Activated naive CD4-positive, alpha-beta T cell treated with anti-CD3 and anti-CD28 coated beads, Interleukin-2, amount 50 U/mL, for 24 hours (primary cell): ENCODE measurements at regions not wholly inside any gene's neighbourhood (a gene's known extent, or its start where the extent isn't known, plus 50 kb on each side); places are given as distances from the start of the nearest gene placed in this dataset.
"Not testable (repeated sequence)": the region's sequence is repeated elsewhere in the genome, so short reads cannot be mapped to it uniquely, and the experiment has no call there.

ENCODE experiments used
- H3K27ac Mint-ChIP-seq: one replicate; pipeline ENCODE4 v1.8.0; 2021; ENCODE audit warnings: mild to moderate bottlenecking, mixed read lengths
- H3K27me3 Mint-ChIP-seq: one replicate; pipeline ENCODE4 v1.8.0; 2021; ENCODE audit warnings: mixed read lengths
- H3K36me3 Mint-ChIP-seq: one replicate; pipeline ENCODE4 v1.8.0; 2021; ENCODE audit warnings: mixed read lengths
- H3K4me1 Mint-ChIP-seq: one replicate; pipeline ENCODE4 v1.8.0; 2021; ENCODE audit warnings: mixed read lengths
- H3K4me3 Mint-ChIP-seq: one replicate; pipeline ENCODE4 v1.8.0; 2021; ENCODE audit warnings: mild to moderate bottlenecking, mixed read lengths
- H3K9me3 Mint-ChIP-seq: one replicate; pipeline ENCODE4 v1.8.0; 2021; ENCODE audit warnings: mixed read lengths

DNA sequence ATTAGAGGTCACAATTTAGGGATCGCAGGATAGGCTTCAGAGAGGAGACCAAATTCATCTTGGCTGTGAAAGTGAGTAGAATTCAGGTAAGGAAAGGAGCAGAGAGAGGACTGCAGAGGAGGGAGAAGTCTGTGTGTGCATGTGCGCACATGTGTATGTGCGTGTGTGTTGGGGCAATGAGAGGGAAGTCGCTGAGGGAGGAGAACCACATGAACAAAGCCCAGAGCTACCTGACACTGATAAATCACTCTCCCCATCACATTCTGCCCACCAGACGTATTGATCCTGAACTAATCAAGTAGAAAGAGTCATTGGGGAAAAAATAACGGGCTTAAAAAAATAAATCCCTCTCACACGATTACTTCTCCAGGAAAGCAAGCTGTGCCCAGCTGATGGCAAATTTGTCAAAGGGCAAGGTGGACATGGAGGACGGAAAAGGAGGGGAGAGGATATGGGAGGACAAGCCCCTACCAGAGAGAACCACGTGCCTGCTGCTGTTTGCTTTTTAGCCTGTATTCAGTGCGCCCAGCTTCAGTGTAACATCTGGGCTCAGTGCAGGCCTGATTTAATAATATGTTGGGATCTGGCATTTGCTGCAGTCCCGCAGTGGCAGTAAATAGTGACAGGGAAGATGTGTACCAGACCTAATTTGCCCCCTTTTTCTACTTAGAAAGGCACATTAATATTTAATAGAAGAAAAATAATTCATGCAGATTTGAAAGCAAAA is 307.5 kb downstream of the C1D start:
- H3K4me3 Mint-ChIP-seq: no peak overlapping the region
- H3K27ac Mint-ChIP-seq: no peak overlapping the region
- H3K4me1 Mint-ChIP-seq: no peaks in the 10 kb centered on the region
- no peaks in the 10 kb centered on the region for H3K36me3 Mint-ChIP-seq
- H3K9me3 Mint-ChIP-seq: no peaks in the 10 kb centered on the region
- H3K27me3 Mint-ChIP-seq: peaks cover 2% of the 10 kb centered on the region

DNA sequence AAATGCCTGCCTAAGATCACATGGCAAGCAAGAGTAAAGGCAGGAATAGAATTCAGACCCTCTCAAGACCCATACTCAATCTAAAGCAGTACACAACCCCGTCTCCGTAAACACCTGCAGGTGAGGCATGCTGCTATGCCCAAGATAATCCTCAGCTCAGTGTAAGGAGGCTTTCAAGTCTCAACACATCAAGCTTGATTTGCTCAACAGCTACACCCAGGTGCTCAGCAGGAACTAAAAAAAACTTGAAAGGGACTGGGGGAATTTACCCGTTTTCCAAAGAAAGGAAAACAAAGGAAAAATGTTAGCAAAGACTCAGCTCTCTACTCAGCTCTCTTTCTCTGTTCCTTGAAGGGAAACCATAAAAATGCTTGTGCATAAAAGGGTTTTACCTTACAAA is 301.8 kb downstream of the C1D start:
- Mint-ChIP-seq H3K27me3 (peaks cover 2% of the 10 kb centered on the region), H3K4me1 (no peaks in the 10 kb centered on the region), H3K9me3 (no peaks in the 10 kb centered on the region), H3K36me3 (no peaks in the 10 kb centered on the region), H3K4me3 (no peak overlapping the region), H3K27ac (no peak overlapping the region)

DNA sequence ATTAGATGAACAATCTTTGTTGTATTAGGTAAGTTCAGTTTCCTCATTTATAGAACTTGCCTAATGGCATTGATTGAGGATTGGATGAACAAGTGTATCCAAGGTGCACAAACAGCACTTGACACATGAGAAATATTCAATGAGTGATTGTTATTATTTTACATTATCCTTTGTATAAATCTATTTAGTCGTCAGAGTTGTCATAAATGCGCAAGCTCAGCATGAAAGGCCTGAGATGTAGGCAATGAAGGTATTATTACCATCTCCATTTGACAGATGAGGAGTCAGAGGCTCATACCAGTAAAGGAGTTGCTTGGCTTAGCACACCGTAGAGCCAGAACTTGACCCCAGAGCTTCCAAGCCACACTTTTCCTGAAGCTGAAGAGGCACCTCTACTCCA is 291.4 kb downstream of the C1D start:
- no peaks in the 10 kb centered on the region for H3K36me3 Mint-ChIP-seq
- H3K4me3 Mint-ChIP-seq: no peak overlapping the region
- H3K27ac Mint-ChIP-seq: no peak overlapping the region
- no peaks in the 10 kb centered on the region for H3K4me1 Mint-ChIP-seq
- no peaks in the 10 kb centered on the region for H3K9me3 Mint-ChIP-seq
- peaks cover 5% of the 10 kb centered on the region for H3K27me3 Mint-ChIP-seq

DNA sequence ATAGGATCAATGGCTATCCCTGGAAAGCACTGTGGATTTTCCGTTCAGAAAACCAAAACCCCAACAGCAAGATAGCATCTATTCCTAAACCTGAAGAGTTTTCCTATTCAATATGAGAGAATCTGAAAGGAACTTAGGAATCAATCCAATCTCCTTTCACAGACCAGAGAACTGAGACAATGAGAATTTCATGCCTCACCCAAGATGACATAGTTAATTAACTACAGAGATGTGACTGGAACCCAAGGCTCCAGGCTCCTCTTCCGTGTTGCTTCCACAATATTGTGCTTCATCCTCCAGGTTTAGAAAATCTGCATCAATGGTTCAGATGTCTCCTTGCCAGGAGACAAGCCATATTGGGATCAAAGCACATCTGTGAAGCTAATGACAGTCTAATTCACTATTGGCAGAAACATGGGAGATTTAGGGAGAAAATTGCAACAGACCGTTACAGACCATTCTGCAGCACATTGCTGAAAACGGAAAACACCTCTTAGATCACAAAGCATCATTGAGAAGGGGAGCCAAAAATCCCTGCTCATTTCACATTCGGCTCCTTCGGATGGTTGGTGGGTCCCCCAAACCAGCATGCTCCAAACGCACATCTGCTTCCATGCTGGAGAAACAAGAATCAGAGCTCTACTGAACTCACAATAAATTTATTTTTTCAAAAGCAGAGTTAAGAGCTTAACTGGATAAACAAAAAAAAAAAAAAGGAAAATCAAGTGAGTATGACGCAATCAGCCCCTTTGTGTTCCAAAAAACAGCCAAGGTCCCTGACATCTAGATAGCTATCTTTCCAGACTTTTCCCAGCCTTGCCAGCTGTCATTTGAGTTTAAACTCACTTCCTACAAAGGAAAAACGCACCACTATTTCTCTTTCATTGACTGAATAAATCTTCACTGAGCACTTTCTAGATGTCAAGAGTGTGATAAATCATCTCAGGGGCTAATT is 290.3 kb downstream of the C1D start:
- Mint-ChIP-seq H3K27me3 (peaks cover 4% of the 10 kb centered on the region), H3K4me1 (no peaks in the 10 kb centered on the region), H3K27ac (no peak overlapping the region), H3K9me3 (no peaks in the 10 kb centered on the region), H3K4me3 (no peak overlapping the region), H3K36me3 (no peaks in the 10 kb centered on the region)

DNA sequence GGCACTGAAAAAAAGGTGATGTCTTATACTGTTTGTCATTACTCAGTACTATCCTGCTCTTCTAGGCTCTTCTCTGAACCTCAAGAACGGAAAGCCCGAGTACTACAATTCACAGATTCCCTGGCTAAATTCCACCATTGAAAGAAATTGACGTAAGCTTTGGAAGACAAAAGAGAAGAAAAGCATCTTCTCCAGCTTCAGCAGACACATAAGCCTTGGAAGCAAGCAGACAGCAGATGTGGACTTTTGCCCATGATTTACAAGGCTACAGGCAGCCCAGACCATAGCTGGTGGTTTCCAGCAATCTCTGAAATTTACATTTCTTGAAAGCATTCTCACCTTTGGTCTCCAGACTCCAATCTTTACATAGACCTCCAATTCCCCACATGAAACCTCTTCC is 289.0 kb downstream of the C1D start:
- Mint-ChIP-seq H3K27ac (no peak overlapping the region), H3K36me3 (no peaks in the 10 kb centered on the region), H3K4me1 (no peaks in the 10 kb centered on the region), H3K27me3 (peaks cover 2% of the 10 kb centered on the region), H3K4me3 (no peak overlapping the region), H3K9me3 (no peaks in the 10 kb centered on the region)

DNA sequence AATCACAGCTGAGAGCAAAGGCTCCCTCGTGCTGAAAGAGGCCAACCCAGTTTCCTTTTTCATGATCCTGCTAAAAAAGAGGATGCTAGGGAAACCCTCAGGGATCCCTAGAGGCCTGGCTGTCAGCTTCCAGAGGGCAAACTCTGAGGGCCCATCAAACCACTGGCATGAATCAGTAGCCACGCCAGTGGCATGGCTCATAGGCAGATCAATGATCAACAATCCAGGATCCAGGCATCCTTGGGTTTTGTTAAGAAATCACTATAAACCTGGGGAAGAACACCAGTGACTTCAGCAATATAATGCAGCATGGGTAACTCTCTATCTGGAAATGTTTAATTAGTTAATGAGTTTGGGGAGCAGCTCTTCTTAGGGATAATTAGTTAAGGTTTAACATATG is 286.5 kb downstream of the C1D start:
- H3K4me3 Mint-ChIP-seq: no peak overlapping the region
- no peaks in the 10 kb centered on the region for H3K9me3 Mint-ChIP-seq
- H3K27ac Mint-ChIP-seq: no peak overlapping the region
- H3K4me1 Mint-ChIP-seq: no peaks in the 10 kb centered on the region
- no peaks in the 10 kb centered on the region for H3K36me3 Mint-ChIP-seq
- peaks cover 6% of the 10 kb centered on the region for H3K27me3 Mint-ChIP-seq

DNA sequence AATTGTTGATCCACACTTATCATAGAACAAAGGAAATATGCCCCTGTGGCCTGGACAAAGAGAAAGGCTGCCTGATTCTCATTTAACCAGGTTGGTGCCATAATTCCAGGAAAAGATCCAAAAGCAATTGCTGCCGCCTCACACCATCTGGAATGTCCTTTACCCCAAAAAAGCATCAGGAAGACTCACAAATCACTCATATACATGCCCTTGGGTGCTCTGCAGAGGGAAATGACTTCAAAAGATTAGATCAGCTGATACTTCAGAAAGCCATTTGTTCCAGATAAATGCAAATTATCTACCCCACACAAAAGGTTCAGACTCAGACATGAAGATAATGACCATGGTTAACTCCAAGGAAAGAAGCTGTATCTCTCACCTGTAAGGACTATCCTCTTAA is 285.8 kb downstream of the C1D start:
- Mint-ChIP-seq H3K9me3 (no peaks in the 10 kb centered on the region), H3K27me3 (peaks cover 6% of the 10 kb centered on the region), H3K27ac (no peak overlapping the region), H3K4me3 (no peak overlapping the region), H3K4me1 (no peaks in the 10 kb centered on the region), H3K36me3 (no peaks in the 10 kb centered on the region)

DNA sequence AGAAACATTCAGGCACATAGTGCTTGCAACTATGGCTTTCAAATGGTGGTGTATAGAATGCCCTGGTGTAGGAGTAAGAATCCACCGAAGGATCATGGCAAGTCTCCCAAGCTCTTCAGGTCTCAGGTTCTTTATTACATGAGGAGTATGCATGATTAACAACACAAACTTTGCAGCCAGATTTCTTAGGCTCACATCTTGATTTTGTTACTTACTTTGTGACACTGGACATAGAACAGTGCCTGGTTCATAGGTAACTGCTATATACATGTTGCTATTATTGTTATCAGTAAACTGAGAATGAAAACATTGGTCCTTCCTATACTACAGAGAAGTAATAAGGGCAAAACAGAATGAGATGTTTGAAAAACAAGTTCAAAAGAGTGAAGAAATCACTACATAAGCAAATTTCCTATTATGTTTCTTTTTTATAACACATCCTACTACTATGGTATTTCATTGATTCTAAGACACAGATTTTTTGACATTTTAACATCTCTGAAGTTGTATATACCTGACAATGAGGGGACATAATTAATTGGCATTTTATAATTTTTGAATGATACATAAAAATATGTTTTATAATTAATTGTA is 284.9 kb downstream of the C1D start:
- H3K9me3 Mint-ChIP-seq: no peaks in the 10 kb centered on the region
- H3K27ac Mint-ChIP-seq: no peak overlapping the region
- no peak overlapping the region for H3K4me3 Mint-ChIP-seq
- H3K4me1 Mint-ChIP-seq: no peaks in the 10 kb centered on the region
- no peaks in the 10 kb centered on the region for H3K36me3 Mint-ChIP-seq
- H3K27me3 Mint-ChIP-seq: peaks cover 6% of the 10 kb centered on the region

DNA sequence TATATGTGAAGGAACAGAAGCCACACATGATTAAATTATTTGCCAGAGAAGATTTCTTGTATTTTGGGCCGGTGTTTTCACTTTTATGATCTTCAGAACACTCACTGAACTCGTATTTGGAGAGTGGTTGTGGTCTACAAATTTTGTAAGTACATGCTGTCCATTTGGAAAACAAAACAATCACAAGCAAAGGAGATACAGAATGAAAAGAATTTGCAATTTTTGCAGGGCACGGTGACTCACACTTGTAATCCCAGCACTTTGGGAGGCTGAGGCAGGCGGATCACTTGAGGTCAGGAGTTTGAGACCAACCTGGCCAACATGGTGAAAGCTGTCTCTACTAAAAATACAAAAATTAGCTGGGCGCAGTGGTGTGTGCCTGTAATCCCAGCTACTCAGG is 282.0 kb downstream of the C1D start:
- H3K27me3 Mint-ChIP-seq, H3K4me1 Mint-ChIP-seq, H3K9me3 Mint-ChIP-seq, H3K4me3 Mint-ChIP-seq, H3K27ac Mint-ChIP-seq, H3K36me3 Mint-ChIP-seq: not testable (repeated sequence)

DNA sequence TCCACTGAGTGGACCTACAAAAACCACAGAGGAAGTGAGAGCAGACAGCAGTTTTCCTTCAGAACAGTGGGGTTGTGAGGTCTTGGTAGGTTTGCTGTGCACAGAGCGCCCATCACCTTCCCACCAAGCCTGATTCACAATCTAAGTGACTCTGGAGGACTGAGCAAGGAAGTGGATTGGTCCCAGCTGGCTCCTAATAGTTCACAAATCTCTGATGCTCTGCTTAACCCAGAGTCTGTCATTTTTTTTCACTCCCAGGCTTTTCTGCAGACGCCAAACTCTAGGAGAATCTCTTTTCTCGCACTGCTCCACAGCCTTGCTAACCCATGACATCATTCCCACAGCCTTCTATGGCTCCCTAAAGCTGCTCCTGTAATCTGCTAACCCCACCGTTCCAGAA is 280.4 kb downstream of the C1D start:
- Mint-ChIP-seq H3K36me3 (no peaks in the 10 kb centered on the region), H3K4me1 (no peaks in the 10 kb centered on the region), H3K27me3 (peaks cover 5% of the 10 kb centered on the region)

DNA sequence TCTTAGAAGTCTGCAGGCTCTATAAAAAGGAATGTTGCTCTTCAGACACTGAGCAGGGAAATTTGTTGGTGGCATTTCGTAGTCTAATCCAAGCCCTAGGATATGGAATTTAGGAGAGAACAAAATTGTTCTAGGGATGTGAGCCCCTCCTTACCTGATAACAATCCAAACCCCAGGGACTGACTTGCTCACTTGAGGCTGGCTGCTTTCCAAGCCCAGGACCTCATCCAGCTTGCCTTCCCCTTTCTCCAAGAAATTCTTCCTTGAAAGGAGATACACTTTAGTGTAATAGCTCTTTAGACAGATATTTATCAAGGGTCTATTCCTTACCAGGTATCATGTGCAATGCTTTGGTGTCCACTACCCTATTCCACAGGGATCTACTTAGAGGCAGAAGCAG is 279.8 kb downstream of the C1D start:
- Mint-ChIP-seq H3K36me3 (no peaks in the 10 kb centered on the region), H3K27ac (no peak overlapping the region), H3K9me3 (no peaks in the 10 kb centered on the region), H3K27me3 (peaks cover 5% of the 10 kb centered on the region), H3K4me1 (no peaks in the 10 kb centered on the region), H3K4me3 (no peak overlapping the region)

More for the DNA sequence above, 280.4 kb downstream of the C1D start:
- no peak overlapping the region for H3K4me3 Mint-ChIP-seq
- no peaks in the 10 kb centered on the region for H3K9me3 Mint-ChIP-seq
- H3K27ac Mint-ChIP-seq: no peak overlapping the region

DNA sequence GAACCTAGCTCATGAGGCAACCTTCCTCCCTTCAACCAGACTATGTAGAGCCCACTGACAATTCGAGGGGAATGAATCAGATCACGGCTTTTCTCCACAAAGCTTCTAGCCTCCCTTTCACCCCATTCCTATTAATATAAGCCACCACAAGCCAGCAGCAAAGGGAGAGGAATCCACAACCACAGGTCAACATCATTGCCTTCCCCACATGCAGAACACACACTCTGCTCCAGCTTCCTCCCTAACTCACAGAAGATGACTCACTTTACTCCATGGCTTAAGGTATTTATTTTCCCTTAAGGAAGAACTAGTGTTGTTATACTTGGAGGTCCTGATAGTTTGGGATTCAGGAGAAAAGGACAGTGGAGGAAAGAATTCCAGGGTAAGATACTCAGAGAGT is 272.2 kb downstream of the C1D start:
- no peaks in the 10 kb centered on the region for H3K4me1 Mint-ChIP-seq
- H3K27me3 Mint-ChIP-seq: no peaks in the 10 kb centered on the region
- no peak overlapping the region for H3K4me3 Mint-ChIP-seq
- no peak overlapping the region for H3K27ac Mint-ChIP-seq
- no peaks in the 10 kb centered on the region for H3K9me3 Mint-ChIP-seq
- no peaks in the 10 kb centered on the region for H3K36me3 Mint-ChIP-seq

DNA sequence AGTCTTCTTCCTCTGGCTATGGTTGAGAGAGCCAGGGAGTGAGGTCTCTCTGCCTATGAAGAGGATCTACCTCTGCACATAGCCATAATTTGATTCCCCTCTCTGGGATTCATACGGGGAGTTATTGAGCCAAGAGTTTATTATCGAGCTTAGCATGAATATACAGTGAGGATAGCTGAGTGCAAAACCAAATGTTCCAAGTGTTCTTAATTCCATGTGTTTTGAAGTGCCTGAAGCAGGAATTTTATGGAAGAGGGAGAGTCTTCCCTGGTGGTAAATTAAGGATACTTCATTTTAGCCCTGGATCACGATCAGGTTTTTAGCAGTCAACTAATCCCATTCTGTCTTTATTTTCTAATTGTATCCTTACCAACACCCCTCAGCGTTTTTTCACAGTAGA is 270.6 kb downstream of the C1D start:
- Mint-ChIP-seq H3K27me3 (peaks cover 1% of the 10 kb centered on the region), H3K4me1 (no peaks in the 10 kb centered on the region), H3K9me3 (no peaks in the 10 kb centered on the region), H3K27ac (no peak overlapping the region), H3K36me3 (no peaks in the 10 kb centered on the region), H3K4me3 (no peak overlapping the region)

DNA sequence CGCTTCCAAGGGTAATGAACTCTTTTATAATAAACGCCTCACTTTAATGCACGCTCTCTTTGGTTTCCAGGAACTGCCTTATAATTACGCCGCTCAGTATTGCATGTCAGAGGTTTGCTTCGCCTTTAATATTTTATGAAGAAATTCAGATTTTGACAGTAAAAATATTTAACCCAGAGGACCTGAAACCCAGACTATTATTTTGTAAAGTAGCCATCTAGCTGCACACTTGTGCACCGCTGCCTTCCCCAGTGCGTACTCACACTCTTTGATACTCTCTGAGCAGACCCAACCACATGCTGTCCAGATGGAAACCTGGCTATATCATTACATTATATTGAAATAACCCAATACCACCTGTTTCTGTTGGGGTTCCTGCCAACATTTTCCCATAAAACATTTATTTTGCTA is 270.1 kb downstream of the C1D start:
- Mint-ChIP-seq H3K36me3 (no peaks in the 10 kb centered on the region), H3K27ac (no peak overlapping the region), H3K27me3 (peaks cover 4% of the 10 kb centered on the region), H3K9me3 (no peaks in the 10 kb centered on the region), H3K4me1 (no peaks in the 10 kb centered on the region), H3K4me3 (no peak overlapping the region)

DNA sequence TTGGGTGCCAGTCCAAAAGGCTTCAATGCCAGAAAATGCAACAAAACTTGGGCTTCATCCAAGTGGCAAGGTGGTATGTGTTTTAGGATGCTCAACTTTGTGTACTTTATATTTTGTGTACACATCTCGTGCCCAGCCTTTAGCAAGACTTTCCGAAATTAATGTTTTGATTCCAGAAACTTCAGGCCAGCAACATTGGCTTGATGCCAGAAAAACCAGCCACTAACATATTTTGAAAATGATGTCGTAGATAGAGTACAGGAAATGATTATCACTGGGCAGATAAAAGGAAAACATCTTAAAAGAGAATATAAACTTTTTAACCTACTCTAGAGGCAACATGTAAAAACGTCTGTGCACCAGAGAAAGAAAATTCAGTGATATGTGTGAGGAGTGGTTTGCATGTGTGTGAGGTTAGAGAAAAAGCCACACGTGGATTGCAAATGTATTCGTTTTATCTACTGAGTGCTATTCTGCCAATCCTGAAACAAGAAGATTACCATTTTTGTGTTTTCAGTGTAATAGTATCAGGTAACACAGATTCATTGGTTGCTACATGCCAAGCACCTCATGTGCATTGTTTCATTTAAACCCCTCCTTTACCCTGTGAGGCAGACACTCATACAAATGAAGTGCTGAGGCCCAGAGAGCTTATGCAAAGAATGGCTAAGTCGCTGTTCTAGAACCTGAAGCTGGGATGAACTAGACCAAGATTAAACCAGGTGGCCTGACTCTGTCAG is 264.8 kb downstream of the C1D start:
- H3K4me3 Mint-ChIP-seq: no peak overlapping the region
- H3K9me3 Mint-ChIP-seq: no peaks in the 10 kb centered on the region
- no peaks in the 10 kb centered on the region for H3K36me3 Mint-ChIP-seq
- no peaks in the 10 kb centered on the region for H3K4me1 Mint-ChIP-seq
- peaks cover 7% of the 10 kb centered on the region for H3K27me3 Mint-ChIP-seq
- no peak overlapping the region for H3K27ac Mint-ChIP-seq
